Activated CD8-positive, alpha-beta T cell treated with anti-CD3 and anti-CD28 coated beads for 36 hours (primary cell): ENCODE measurements at regions not wholly inside any gene's neighbourhood (a gene's known extent, or its start where the extent isn't known, plus 50 kb on each side); places are given as distances from the start of the nearest gene placed in this dataset.

Experiments
- ATAC-seq: fragments of 200-7000 bp; cut with Tn5 transposase; one replicate; pipeline ENCODE4 v1.10.0; 2021; ENCODE audit warnings: mild to moderate bottlenecking, moderate library complexity
- CTCF ChIA-PET: fragments of 350-600 bp; sonication (Branson Sonifier 250); formaldehyde crosslinking; loops from one replicate; lab custom pipeline; 2021; ENCODE audit warnings: antibody characterized with exemption; lab: Charles Lee
- POLR2A ChIA-PET: fragments of 350-600 bp; sonication (Branson Sonifier 250); formaldehyde crosslinking; loops from one replicate; lab custom pipeline; 2021; ENCODE audit warnings: antibody characterized with exemption; lab: Charles Lee
- DNase-seq: peaks from one replicate; pipeline ENCODE4 v3.0.0-alpha.2; 2020
- H3K27ac Mint-ChIP-seq: one replicate; pipeline ENCODE4 v1.8.0; 2021; ENCODE audit warnings: mild to moderate bottlenecking, mixed read lengths
- H3K27me3 Mint-ChIP-seq: one replicate; pipeline ENCODE4 v1.8.0; 2021; ENCODE audit warnings: mixed read lengths
- H3K36me3 Mint-ChIP-seq: one replicate; pipeline ENCODE4 v1.8.0; 2021; ENCODE audit warnings: low read depth, mixed read lengths
- H3K4me1 Mint-ChIP-seq: one replicate; pipeline ENCODE4 v1.8.0; 2021; ENCODE audit warnings: low read depth, mixed read lengths
- H3K4me3 Mint-ChIP-seq: one replicate; pipeline ENCODE4 v1.8.0; 2021; ENCODE audit warnings: mild to moderate bottlenecking, moderate library complexity, mixed read lengths
- H3K9me3 Mint-ChIP-seq: one replicate; pipeline ENCODE4 v1.8.0; 2021; ENCODE audit warnings: mixed read lengths
- CTCF ChIP-seq: fragments of 200-600 bp; IDR thresholded peaks from one replicate; pipeline ENCODE4 v1.8.0; 2022; ENCODE audit warnings: antibody characterized with exemption, mild to moderate bottlenecking
- intact Hi-C: fragments of 100-400 bp; cut with micrococcal nuclease; formaldehyde crosslinking; loops from one replicate; pipeline ENCODE4 v1.10.0; 2022

GRCh38 chr6:170044836-170045562 is 245.9 kb downstream of the DLL1 start:
- no peaks in the 10 kb centered on the region for H3K36me3 Mint-ChIP-seq
- H3K27me3 Mint-ChIP-seq, result no peaks in the 10 kb centered on the region
- H3K4me3 Mint-ChIP-seq, result no peak overlapping the region
- ChIA-PET CTCF (no interaction called here), POLR2A (no interaction called here)
- no peaks in the 10 kb centered on the region for H3K9me3 Mint-ChIP-seq
- TF ChIP-seq CTCF, result no peak
- no peak overlapping the region for H3K27ac Mint-ChIP-seq
- ATAC-seq (no peak), DNase-seq (no peak)
- intact Hi-C loops, result no loop called here
- H3K4me1 Mint-ChIP-seq, result peaks cover 4% of the 10 kb centered on the region

GRCh38 chr6:170043881-170044790 is 246.7 kb downstream of the DLL1 start:
- intact Hi-C loops, result no loop called here
- Mint-ChIP-seq H3K27me3 (no peaks in the 10 kb centered on the region), H3K4me3 (no peak overlapping the region), H3K27ac (no peak overlapping the region), H3K9me3 (no peaks in the 10 kb centered on the region), H3K36me3 (no peaks in the 10 kb centered on the region), H3K4me1 (peaks cover 4% of the 10 kb centered on the region)
- POLR2A ChIA-PET, result no interaction called here
- TF ChIP-seq CTCF, result no peak
- DNase-seq (no peak), ATAC-seq (no peak)
- CTCF ChIA-PET, result no interaction called here

GRCh38 chr6:170043150-170043819 is 247.6 kb downstream of the DLL1 start:
- no peaks in the 10 kb centered on the region for H3K9me3 Mint-ChIP-seq
- peaks cover 4% of the 10 kb centered on the region for H3K4me1 Mint-ChIP-seq
- intact Hi-C loops, result no loop called here
- no peaks in the 10 kb centered on the region for H3K36me3 Mint-ChIP-seq
- H3K27ac Mint-ChIP-seq, result no peak overlapping the region
- ATAC-seq (no peak), DNase-seq (no peak)
- ChIA-PET CTCF (no interaction called here), POLR2A (no interaction called here)
- no peak for TF ChIP-seq CTCF
- no peak overlapping the region for H3K4me3 Mint-ChIP-seq
- H3K27me3 Mint-ChIP-seq, result no peaks in the 10 kb centered on the region

DNA sequence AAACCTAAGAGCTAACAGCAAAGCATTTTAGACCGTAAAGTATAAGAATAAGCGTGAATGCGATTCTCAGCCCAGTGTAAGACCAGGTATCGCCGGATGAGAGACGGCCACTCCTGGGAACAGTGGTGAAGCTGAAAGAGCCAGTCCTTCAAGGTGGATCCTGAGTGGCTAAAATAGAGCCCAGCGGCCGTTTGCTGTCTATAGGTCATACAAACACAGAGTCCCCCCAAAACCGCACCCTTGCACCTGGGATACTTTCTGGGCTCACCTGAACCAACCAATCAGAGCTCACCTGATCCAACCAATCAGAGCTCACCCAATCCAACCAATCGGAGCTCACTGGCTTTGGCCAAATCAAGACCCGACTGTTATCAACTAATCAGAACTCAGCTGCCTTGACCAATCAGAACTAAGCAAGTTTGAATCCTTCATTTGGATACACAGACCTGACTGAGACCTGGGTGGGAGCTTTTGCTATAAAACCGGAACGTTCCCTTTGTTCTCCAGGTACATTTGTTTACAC is 248.2 kb downstream of the DLL1 start:
- peaks cover 4% of the 10 kb centered on the region for H3K4me1 Mint-ChIP-seq
- no peak for DNase-seq
- ATAC-seq, result no peak
- no peaks in the 10 kb centered on the region for H3K27me3 Mint-ChIP-seq
- ChIA-PET POLR2A (no interaction called here), CTCF (no interaction called here)
- no peak overlapping the region for H3K27ac Mint-ChIP-seq
- TF ChIP-seq CTCF, result no peak
- H3K4me3 Mint-ChIP-seq, result no peak overlapping the region
- intact Hi-C loops, result no loop called here
- H3K36me3 Mint-ChIP-seq, result no peaks in the 10 kb centered on the region
- H3K9me3 Mint-ChIP-seq, result no peaks in the 10 kb centered on the region
